Tibial nerve (tissue), 3 donors: ENCODE measurements at regions not wholly inside any gene's neighbourhood (a gene's known extent, or its start where the extent isn't known, plus 50 kb on each side); places are given as distances from the start of the nearest gene placed in this dataset.

Source experiments
- POLR2A ChIP-seq, 2 donors: fragments of 450-650 bp; IDR thresholded peaks; one replicate each; pipeline ENCODE4 v1.6.1; 2017; ENCODE audit warnings: antibody characterized with exemption in 2 of 2, mild to moderate bottlenecking in 2 of 2, moderate library complexity in 2 of 2
- TF ChIP-seq, protein P1 (sequence below), 5 experiments: fragments of 200-600 bp in 3 of 5; fragments of 450-650 bp in 2 of 5; sonication (generic) in 3 of 5; IDR thresholded peaks; one replicate each; pipeline ENCODE4 v1.5.1; 2016 to 2019; ENCODE audit warnings: antibody characterized with exemption in 5 of 5, mild to moderate bottlenecking in 3 of 5, moderate library complexity in 2 of 5

DNA sequence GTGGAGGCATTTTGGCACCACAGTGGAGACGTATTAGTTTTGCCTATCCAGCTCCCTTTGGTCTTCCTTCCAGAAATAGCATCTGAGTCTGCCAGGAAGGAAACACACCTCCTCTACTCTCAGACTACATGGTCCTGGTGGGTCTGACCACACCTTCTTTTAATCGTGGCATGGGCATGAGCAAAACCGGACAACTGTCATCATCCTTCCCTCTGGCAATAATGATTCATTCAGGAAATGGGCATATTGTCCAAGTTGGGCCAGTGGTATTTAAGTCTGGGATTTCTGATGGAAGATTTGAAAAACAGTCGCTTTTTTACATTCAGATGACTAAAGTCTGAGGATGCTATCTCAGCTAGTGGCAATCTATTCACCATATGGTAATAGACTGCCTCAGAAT, 601.0 kb upstream of the ADAMTS9 start:
- TF ChIP-seq, protein P1, sequence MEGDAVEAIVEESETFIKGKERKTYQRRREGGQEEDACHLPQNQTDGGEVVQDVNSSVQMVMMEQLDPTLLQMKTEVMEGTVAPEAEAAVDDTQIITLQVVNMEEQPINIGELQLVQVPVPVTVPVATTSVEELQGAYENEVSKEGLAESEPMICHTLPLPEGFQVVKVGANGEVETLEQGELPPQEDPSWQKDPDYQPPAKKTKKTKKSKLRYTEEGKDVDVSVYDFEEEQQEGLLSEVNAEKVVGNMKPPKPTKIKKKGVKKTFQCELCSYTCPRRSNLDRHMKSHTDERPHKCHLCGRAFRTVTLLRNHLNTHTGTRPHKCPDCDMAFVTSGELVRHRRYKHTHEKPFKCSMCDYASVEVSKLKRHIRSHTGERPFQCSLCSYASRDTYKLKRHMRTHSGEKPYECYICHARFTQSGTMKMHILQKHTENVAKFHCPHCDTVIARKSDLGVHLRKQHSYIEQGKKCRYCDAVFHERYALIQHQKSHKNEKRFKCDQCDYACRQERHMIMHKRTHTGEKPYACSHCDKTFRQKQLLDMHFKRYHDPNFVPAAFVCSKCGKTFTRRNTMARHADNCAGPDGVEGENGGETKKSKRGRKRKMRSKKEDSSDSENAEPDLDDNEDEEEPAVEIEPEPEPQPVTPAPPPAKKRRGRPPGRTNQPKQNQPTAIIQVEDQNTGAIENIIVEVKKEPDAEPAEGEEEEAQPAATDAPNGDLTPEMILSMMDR (IDR thresholded peaks at IDR 0.05): no peak
- no peak for TF ChIP-seq POLR2A (IDR thresholded peaks at IDR 0.05)
